Gastroesophageal sphincter (tissue), 4 donors: ENCODE measurements at regions not wholly inside any gene's neighbourhood (a gene's known extent, or its start where the extent isn't known, plus 50 kb on each side); places are given as distances from the start of the nearest gene placed in this dataset.
A peak's percentile ranks its signal among the peaks of the same experiment; 100 is the strongest.

ENCODE experiments used
- ATAC-seq: fragments of 150-250 bp; one replicate; pipeline ENCODE4 v1.9.1; 2016; ENCODE audit warnings: mild to moderate bottlenecking, moderate library complexity
- H3K27ac ChIP-seq, 4 donors: fragments of 200-600 bp; sonication (generic) in 3 of 4; 1 replicate in 3 of 4; 2 replicates in 1 of 4; pipeline ENCODE4 v1.5.1; 2016 to 2019
- H3K27me3 ChIP-seq: fragments of 200-600 bp; sonication (generic); one replicate; pipeline ENCODE4 v1.5.1; 2019
- H3K36me3 ChIP-seq, 2 donors: fragments of 200-600 bp; sonication (generic); one replicate each; pipeline ENCODE4 v1.5.1; 2019; ENCODE audit warnings: control low read depth in 1 of 2
- H3K4me1 ChIP-seq, 3 donors: fragments of 200-600 bp; sonication (generic); 1 replicate in 2 of 3; 2 replicates in 1 of 3; pipeline ENCODE4 v1.5.1; 2016 to 2019; ENCODE audit warnings: control low read depth in 2 of 3
- H3K4me3 ChIP-seq, 2 donors: fragments of 200-600 bp; sonication (generic); one replicate each; pipeline ENCODE4 v1.5.1; 2019; ENCODE audit warnings: mild to moderate bottlenecking in 1 of 2, moderate library complexity in 1 of 2
- H3K9me3 ChIP-seq, 3 donors: fragments of 200-600 bp; sonication (generic); one replicate each; pipeline ENCODE4 v1.5.1; 2017 to 2019; ENCODE audit warnings: control low read depth in 2 of 3
- CTCF ChIP-seq, 4 experiments: fragments of 200-600 bp in 2 of 4; fragments of 450-650 bp in 2 of 4; sonication (generic) in 1 of 4; IDR thresholded peaks; one replicate each; pipeline ENCODE4 v1.5.1; 2017 to 2019; ENCODE audit warnings: antibody characterized with exemption in 4 of 4, mild to moderate bottlenecking in 2 of 4, moderate library complexity in 2 of 4
- EP300 ChIP-seq: sonication (generic); formaldehyde crosslinking; IDR thresholded peaks from one replicate; pipeline ENCODE4 v1.6.1; 2017; ENCODE audit warnings: antibody characterized with exemption, mild to moderate bottlenecking
- POLR2A ChIP-seq, 2 donors: fragments of 450-650 bp; IDR thresholded peaks; one replicate each; pipeline ENCODE4 v1.6.1; 2017; ENCODE audit warnings: antibody characterized with exemption in 2 of 2, mild to moderate bottlenecking in 2 of 2, moderate library complexity in 1 of 2
- POLR2AphosphoS5 ChIP-seq: sonication (generic); formaldehyde crosslinking; IDR thresholded peaks from one replicate; pipeline ENCODE4 v1.6.1; 2017; ENCODE audit warnings: antibody characterized with exemption
- WGBS, 2 donors: methylation state at CpG; one replicate each; pipeline ENCODE4 v1.1.5; 2018; ENCODE audit warnings: low coverage in 1 of 2; 5-methylcytosine and 5-hydroxymethylcytosine counted together

GRCh38 chr12:4032924-4033615 is 159.9 kb upstream of the PARP11 start:
- H3K4me3 ChIP-seq, result no peak overlapping the region
- peaks cover 0 to 18% (median 4%) of the 10 kb centered on the region in 3 donors for H3K4me1 ChIP-seq
- H3K27ac ChIP-seq, result no peak overlapping the region
- H3K36me3 ChIP-seq, result no peaks in the 10 kb centered on the region
- 64% methylated on average over 5 of the region's 5 CpGs; no CpG with 5 or more reads in 1 of the 2 donors for WGBS, 2 donors
- ATAC-seq, result no peak
- no peaks in the 10 kb centered on the region for H3K27me3 ChIP-seq
- TF ChIP-seq EP300 (no peak), CTCF (IDR thresholded peaks at IDR 0.05) (no peak), POLR2AphosphoS5 (no peak)
- H3K9me3 ChIP-seq, result no peaks in the 10 kb centered on the region

GRCh38 chr12:4031703-4032291 is 158.6 kb upstream of the PARP11 start:
- peak overlapping the region in 3 of 4 donors; percentile 77 to 91 (median 87) for H3K27ac ChIP-seq
- H3K4me3 ChIP-seq, result peak overlapping the region in 1 of 2 donors; percentile 61
- H3K27me3 ChIP-seq, result no peaks in the 10 kb centered on the region
- no peaks in the 10 kb centered on the region for H3K36me3 ChIP-seq
- TF ChIP-seq POLR2A (IDR thresholded peaks at IDR 0.05), result no peak
- TF ChIP-seq CTCF (IDR thresholded peaks at IDR 0.05), result no peak
- TF ChIP-seq POLR2AphosphoS5, result no peak
- no peaks in the 10 kb centered on the region for H3K9me3 ChIP-seq
- WGBS, 2 donors, result 33% methylated on average over 4 of the region's 30 CpGs; no CpG with 5 or more reads in 1 of the 2 donors
- ATAC-seq, result no peak
- H3K4me1 ChIP-seq, result peaks cover 0 to 18% (median 4%) of the 10 kb centered on the region in 3 donors

- Histone ChIP-seq H3K9me3 (no peaks in the 10 kb centered on the region), H3K36me3 (no peaks in the 10 kb centered on the region), H3K4me3 (peak overlapping the region; percentile 50 to 61), H3K4me1 (peaks cover 0 to 18% (median 4%) of the 10 kb centered on the region in 3 donors), H3K27ac (peak overlapping the region; percentile 61 to 91 (median 86)), H3K27me3 (no peaks in the 10 kb centered on the region)
- TF ChIP-seq EP300 (no peak), POLR2AphosphoS5 (peak; percentile 72), POLR2A (IDR thresholded peaks at IDR 0.05) (peak; percentile 74 to 79), CTCF (IDR thresholded peaks at IDR 0.05) (peak in 1 of 4 experiments; percentile 31)
- WGBS, 2 donors, result 3 to 15% methylated on average over 4 to 8 of the region's 75 CpGs
- ATAC-seq, result peak; percentile 99
These were observed 157.9 kb upstream of the PARP11 start for GRCh38 chr12:4030929-4031702.

GRCh38 chr12:4027412-4027811 is 154.2 kb upstream of the PARP11 start:
- H3K27me3 ChIP-seq, result no peaks in the 10 kb centered on the region
- 48 to 72% methylated on average over 3 to 4 of the region's 4 CpGs for WGBS, 2 donors
- no peaks in the 10 kb centered on the region for H3K9me3 ChIP-seq
- H3K36me3 ChIP-seq, result no peaks in the 10 kb centered on the region
- no peak overlapping the region for H3K27ac ChIP-seq
- no peak for ATAC-seq
- peaks cover 0 to 18% (median 4%) of the 10 kb centered on the region in 3 donors for H3K4me1 ChIP-seq
- TF ChIP-seq POLR2AphosphoS5 (no peak), CTCF (IDR thresholded peaks at IDR 0.05) (no peak), EP300 (no peak), POLR2A (IDR thresholded peaks at IDR 0.05) (no peak)
- no peak overlapping the region for H3K4me3 ChIP-seq
